Keratinocyte (primary cell): ENCODE measurements at regions not wholly inside any gene's neighbourhood (a gene's known extent, or its start where the extent isn't known, plus 50 kb on each side); places are given as distances from the start of the nearest gene placed in this dataset.

Source experiments
- EZH2 ChIP-seq: IDR thresholded peaks from one replicate; pipeline ENCODE4 v1.6.1; 2012; ENCODE audit warnings: inconsistent platforms, mild to moderate bottlenecking, low read length, moderate library complexity
- TF ChIP-seq, protein P1 (sequence below), 3 experiments: IDR thresholded peaks in 1 of 3; conservative IDR thresholded peaks in 1 of 3; optimal IDR thresholded peaks in 1 of 3; 2 replicates in 2 of 3; 3 replicates in 1 of 3; pipeline versions ENCODE3 to v1.5.1; 2011; ENCODE audit warnings: low read length in 3 of 3, mild to moderate bottlenecking in 3 of 3, moderate library complexity in 2 of 3, control low read depth in 1 of 3, inconsistent platforms in 1 of 3; ENCODE audit not compliant: insufficient read depth in 2 of 3; ENCODE audit errors: extremely low read depth in 1 of 3

GRCh38 chr14:95979339-95980042 lies 59.7 kb upstream of the C14orf132 start:
- TF ChIP-seq, protein P1, sequence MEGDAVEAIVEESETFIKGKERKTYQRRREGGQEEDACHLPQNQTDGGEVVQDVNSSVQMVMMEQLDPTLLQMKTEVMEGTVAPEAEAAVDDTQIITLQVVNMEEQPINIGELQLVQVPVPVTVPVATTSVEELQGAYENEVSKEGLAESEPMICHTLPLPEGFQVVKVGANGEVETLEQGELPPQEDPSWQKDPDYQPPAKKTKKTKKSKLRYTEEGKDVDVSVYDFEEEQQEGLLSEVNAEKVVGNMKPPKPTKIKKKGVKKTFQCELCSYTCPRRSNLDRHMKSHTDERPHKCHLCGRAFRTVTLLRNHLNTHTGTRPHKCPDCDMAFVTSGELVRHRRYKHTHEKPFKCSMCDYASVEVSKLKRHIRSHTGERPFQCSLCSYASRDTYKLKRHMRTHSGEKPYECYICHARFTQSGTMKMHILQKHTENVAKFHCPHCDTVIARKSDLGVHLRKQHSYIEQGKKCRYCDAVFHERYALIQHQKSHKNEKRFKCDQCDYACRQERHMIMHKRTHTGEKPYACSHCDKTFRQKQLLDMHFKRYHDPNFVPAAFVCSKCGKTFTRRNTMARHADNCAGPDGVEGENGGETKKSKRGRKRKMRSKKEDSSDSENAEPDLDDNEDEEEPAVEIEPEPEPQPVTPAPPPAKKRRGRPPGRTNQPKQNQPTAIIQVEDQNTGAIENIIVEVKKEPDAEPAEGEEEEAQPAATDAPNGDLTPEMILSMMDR (optimal IDR thresholded peaks at IDR 0.05 in 1 of 3, IDR thresholded peaks at IDR 0.05 in 1 of 3, conservative IDR thresholded peaks at IDR 0.05 in 1 of 3; ENCODE audit: extremely low read depth in 1 of 3, insufficient read depth in 2 of 3, low read length in 3 of 3): peak in 1 of 3 experiments; percentile 2
- TF ChIP-seq EZH2: no peak
